SK-N-SH treated with all-trans-retinoic acid at 6 μM for 48 hours (cell line): ENCODE measurements at regions not wholly inside any gene's neighbourhood (a gene's known extent, or its start where the extent isn't known, plus 50 kb on each side); places are given as distances from the start of the nearest gene placed in this dataset.

Source experiments
- ATAC-seq: fragments of 200-7000 bp; cut with Tn5 transposase; 3 replicates; pipeline ENCODE4 v1.9.1; 2020; ENCODE audit warnings: mild to moderate bottlenecking, moderate library complexity
- ARNTL ChIP-seq: fragments of 450-650 bp; formaldehyde crosslinking; IDR thresholded peaks from 2 replicates; pipeline ENCODE4 v1.5.0; 2020; ENCODE audit warnings: low read depth, mild to moderate bottlenecking, moderate library complexity, borderline replicate concordance
- BACH2 ChIP-seq: fragments of 250-450 bp; sonication (Bioruptor Pico); IDR thresholded peaks from 2 replicates; pipeline ENCODE4 v1.9.0; 2021; ENCODE audit warnings: mild to moderate bottlenecking, borderline replicate concordance
- CREB5 ChIP-seq: fragments of 250-450 bp; sonication (Bioruptor Pico); IDR thresholded peaks from 2 replicates; pipeline ENCODE4 v1.5.1; 2020; ENCODE audit warnings: low read depth, mild to moderate bottlenecking, moderate library complexity
- CSDC2 ChIP-seq: fragments of 250-450 bp; sonication (Bioruptor Pico); IDR thresholded peaks from 2 replicates; pipeline ENCODE4 v1.5.0; 2020; ENCODE audit warnings: mild to moderate bottlenecking, moderate library complexity
- CSRNP3 ChIP-seq: fragments of 250-450 bp; sonication (Bioruptor Pico); IDR thresholded peaks from 2 replicates; pipeline ENCODE4 v1.5.1; 2021; ENCODE audit warnings: mild to moderate bottlenecking, moderate library complexity
- ESRRG ChIP-seq: fragments of 250-450 bp; sonication (Bioruptor Pico); IDR thresholded peaks from 2 replicates; pipeline ENCODE4 v1.6.1; 2021; ENCODE audit warnings: mild to moderate bottlenecking
- GLIS3 ChIP-seq: fragments of 250-450 bp; sonication (Bioruptor Pico); IDR thresholded peaks from 2 replicates; pipeline ENCODE4 v1.5.0; 2020; ENCODE audit warnings: mild to moderate bottlenecking, moderate library complexity
- ISL1 ChIP-seq: fragments of 250-450 bp; sonication (Bioruptor Pico); IDR thresholded peaks from 2 replicates; pipeline ENCODE4 v2.1.2; 2022; ENCODE audit warnings: mild to moderate bottlenecking, moderate library complexity
- OSR1 ChIP-seq: fragments of 250-450 bp; sonication (Bioruptor Pico); IDR thresholded peaks from 2 replicates; pipeline ENCODE4 v1.8.0; 2022; ENCODE audit warnings: moderate library complexity, mild to moderate bottlenecking, inconsistent platforms
- PATZ1 ChIP-seq: fragments of 250-450 bp; sonication (Bioruptor Pico); IDR thresholded peaks from 2 replicates; pipeline ENCODE4 v1.8.0; 2020; ENCODE audit warnings: mild to moderate bottlenecking, moderate library complexity, borderline replicate concordance
- POU6F1 ChIP-seq: fragments of 250-450 bp; sonication (Bioruptor Pico); IDR thresholded peaks from 2 replicates; pipeline ENCODE4 v1.8.0; 2021; ENCODE audit warnings: low read depth, mild to moderate bottlenecking, moderate library complexity, borderline replicate concordance
- PPARA ChIP-seq: fragments of 250-450 bp; sonication (Bioruptor Pico); IDR thresholded peaks from 2 replicates; pipeline ENCODE4 v1.5.0; 2020; ENCODE audit warnings: mild to moderate bottlenecking, borderline replicate concordance
- RARB ChIP-seq: fragments of 250-450 bp; sonication (Bioruptor Pico); IDR thresholded peaks from 2 replicates; pipeline ENCODE4 v1.8.0; 2021; ENCODE audit warnings: mild to moderate bottlenecking, moderate library complexity
- SNAI2 ChIP-seq: fragments of 250-450 bp; sonication (Bioruptor Pico); IDR thresholded peaks from 2 replicates; pipeline ENCODE4 v1.5.0; 2020; ENCODE audit warnings: mild to moderate bottlenecking, moderate library complexity
- TOX ChIP-seq: fragments of 250-450 bp; sonication (Bioruptor Pico); IDR thresholded peaks from 2 replicates; pipeline ENCODE4 v1.8.0; 2021; ENCODE audit warnings: mild to moderate bottlenecking, moderate library complexity, borderline replicate concordance
- ZC3H10 ChIP-seq: fragments of 250-450 bp; sonication (Bioruptor Pico); IDR thresholded peaks from 2 replicates; pipeline ENCODE4 v1.5.1; 2021; ENCODE audit warnings: mild to moderate bottlenecking, moderate library complexity
- ZFP3 ChIP-seq: fragments of 250-450 bp; sonication (Bioruptor Pico); IDR thresholded peaks from 2 replicates; pipeline ENCODE4 v1.5.0; 2020; ENCODE audit warnings: mild to moderate bottlenecking, moderate library complexity
- ZFP30 ChIP-seq: fragments of 450-650 bp; formaldehyde crosslinking; IDR thresholded peaks from 2 replicates; pipeline ENCODE4 v1.5.0; 2022; ENCODE audit warnings: mild to moderate bottlenecking, moderate library complexity
- ZNF70 ChIP-seq: fragments of 450-650 bp; formaldehyde crosslinking; IDR thresholded peaks from 2 replicates; pipeline ENCODE4 v1.5.0; 2020; ENCODE audit warnings: mild to moderate bottlenecking, moderate library complexity
- ZNF8 ChIP-seq: fragments of 450-650 bp; formaldehyde crosslinking; IDR thresholded peaks from 2 replicates; pipeline ENCODE4 v1.5.0; 2020; ENCODE audit warnings: mild to moderate bottlenecking, moderate library complexity

GRCh38 chr2:18701546-18701945, 112.2 kb upstream of the NT5C1B start:
- ATAC-seq, result peak; percentile 53
- TF ChIP-seq TOX (CRISPR knock-in tag) (no peak), CSRNP3 (CRISPR knock-in tag) (no peak), RARB (CRISPR knock-in tag) (no peak)
- TF ChIP-seq, all 23 proteins: peak for 0

- TF ChIP-seq POU6F1 (CRISPR knock-in tag), result no peak
- TF ChIP-seq ZFP30 (CRISPR knock-in tag), result no peak
- TF ChIP-seq SNAI2 (CRISPR knock-in tag), result no peak
- TF ChIP-seq ZC3H10 (CRISPR knock-in tag), result no peak
- no peak for TF ChIP-seq PATZ1 (CRISPR knock-in tag)
- no peak for TF ChIP-seq RARB (CRISPR knock-in tag)
- TF ChIP-seq GLIS3 (CRISPR knock-in tag), result no peak
- TF ChIP-seq TOX (CRISPR knock-in tag), result no peak
- no peak for ATAC-seq
Measured at GRCh38 chr2:18690342-18690741, 101.0 kb upstream of the NT5C1B start.

GRCh38 chr2:18684206-18685038, 95.1 kb upstream of the NT5C1B start:
- ATAC-seq, result peak; percentile 57
- TF ChIP-seq ZNF8, result peak; percentile 21; the same call in 1 of the 2 replicates
- TF ChIP-seq ZC3H10 (CRISPR knock-in tag), result no peak
- TF ChIP-seq SNAI2 (CRISPR knock-in tag), result peak; percentile 41; the same call in 1 of the 2 replicates
- TF ChIP-seq ZFP3 (CRISPR knock-in tag), result no peak
- peak; percentile 96 for TF ChIP-seq ISL1 (CRISPR knock-in tag)

GRCh38 chr2:18682681-18683080, 93.3 kb upstream of the NT5C1B start:
- ATAC-seq, result no peak
- TF ChIP-seq ZFP30 (CRISPR knock-in tag) (no peak), TOX (CRISPR knock-in tag) (no peak), ZC3H10 (CRISPR knock-in tag) (no peak), ZNF70 (no peak), OSR1 (CRISPR knock-in tag) (no peak), CSRNP3 (CRISPR knock-in tag) (no peak), CSDC2 (no peak), PATZ1 (CRISPR knock-in tag) (no peak), CREB5 (CRISPR knock-in tag) (no peak), BACH2 (CRISPR knock-in tag) (no peak), PPARA (CRISPR knock-in tag) (no peak), ZFP3 (CRISPR knock-in tag) (no peak), ESRRG (no peak), ARNTL (CRISPR knock-in tag) (no peak), SNAI2 (CRISPR knock-in tag) (no peak), ZNF8 (no peak)
